ENCODE measurements at regions not wholly inside any gene's neighbourhood (a gene's known extent, or its start where the extent isn't known, plus 50 kb on each side); places are given as distances from the start of the nearest gene placed in this dataset.
"Not testable (repeated sequence)": the region's sequence is repeated elsewhere in the genome, so short reads cannot be mapped to it uniquely, and the experiment has no call there.

GRCh38 chr1:163477276-163477830 lies 155.6 kb downstream of the NUF2 start:
- no peak for DNase-seq

GRCh38 chr1:163498391-163499330 lies 176.9 kb downstream of the NUF2 start:
- not testable (repeated sequence) for DNase-seq

GRCh38 chr1:163504331-163504978 lies 182.7 kb downstream of the NUF2 start:
- no peak for DNase-seq

GRCh38 chr1:163509114-163509513 lies 187.4 kb downstream of the NUF2 start:
- DNase-seq, result no peak

GRCh38 chr1:163512349-163512989 lies 190.7 kb downstream of the NUF2 start:
- no peak for DNase-seq

GRCh38 chr1:163523375-163524029 lies 201.7 kb downstream of the NUF2 start:
- DNase-seq, result no peak

- DNase-seq, result no peak
Measured at GRCh38 chr1:163528710-163529348, 207.1 kb downstream of the NUF2 start.

- no peak for DNase-seq
Measured at GRCh38 chr1:163531345-163531744, 209.6 kb downstream of the NUF2 start.

GRCh38 chr1:163535401-163535800 lies 213.6 kb downstream of the NUF2 start:
- no peak for DNase-seq

- DNase-seq, result no peak
Measured at GRCh38 chr1:163535807-163536206, 214.1 kb downstream of the NUF2 start.

GRCh38 chr1:163537809-163538208 lies 216.1 kb downstream of the NUF2 start:
- DNase-seq, result no peak

GRCh38 chr1:163538667-163539066 lies 216.9 kb downstream of the NUF2 start:
- no peak for DNase-seq

- no peak for DNase-seq
Measured at GRCh38 chr1:163540727-163541126, 219.0 kb downstream of the NUF2 start.

- DNase-seq, result no peak
Measured at GRCh38 chr1:163544441-163544840, 222.7 kb downstream of the NUF2 start.

GRCh38 chr1:163558162-163558561 lies 236.4 kb downstream of the NUF2 start:
- no peak for DNase-seq

- no peak for DNase-seq
Measured at GRCh38 chr1:163561580-163562295, 240.0 kb downstream of the NUF2 start.

- DNase-seq, result no peak
Measured at GRCh38 chr1:163562355-163562754, 240.6 kb downstream of the NUF2 start.

- DNase-seq, result no peak
Measured at GRCh38 chr1:163565166-163565565, 243.4 kb downstream of the NUF2 start.

- DNase-seq, result no peak
Measured at GRCh38 chr1:163570071-163570470, 248.3 kb downstream of the NUF2 start.

- no peak for DNase-seq
Measured at GRCh38 chr1:163571950-163572349, 250.2 kb downstream of the NUF2 start.

GRCh38 chr1:163574119-163574518 lies 252.4 kb downstream of the NUF2 start:
- no peak for DNase-seq

GRCh38 chr1:163580926-163581325 lies 259.2 kb downstream of the NUF2 start:
- no peak for DNase-seq

Data from left hindlimb (tissue), 1 donor.